D721Med (cell line): ENCODE measurements at regions not wholly inside any gene's neighbourhood (a gene's known extent, or its start where the extent isn't known, plus 50 kb on each side); places are given as distances from the start of the nearest gene placed in this dataset.

Experiments used
- DNase-seq: peaks from one replicate; pipeline ENCODE4 v3.0.0; 2011; ENCODE audit warnings: low spot score; ENCODE audit not compliant: insufficient read length
- FAIRE-seq: peaks from 2 replicates; lab custom pipeline; 2011; peaks lifted over from hg19 to GRCh38; lab: Jason Lieb, UNC
- TF ChIP-seq, protein P1 (sequence below): IDR thresholded peaks from 2 replicates; pipeline ENCODE4 v1.5.1; 2012; ENCODE audit warnings: mild to moderate bottlenecking, control low read depth; ENCODE audit not compliant: insufficient read depth; ENCODE audit errors: missing control alignments

DNA sequence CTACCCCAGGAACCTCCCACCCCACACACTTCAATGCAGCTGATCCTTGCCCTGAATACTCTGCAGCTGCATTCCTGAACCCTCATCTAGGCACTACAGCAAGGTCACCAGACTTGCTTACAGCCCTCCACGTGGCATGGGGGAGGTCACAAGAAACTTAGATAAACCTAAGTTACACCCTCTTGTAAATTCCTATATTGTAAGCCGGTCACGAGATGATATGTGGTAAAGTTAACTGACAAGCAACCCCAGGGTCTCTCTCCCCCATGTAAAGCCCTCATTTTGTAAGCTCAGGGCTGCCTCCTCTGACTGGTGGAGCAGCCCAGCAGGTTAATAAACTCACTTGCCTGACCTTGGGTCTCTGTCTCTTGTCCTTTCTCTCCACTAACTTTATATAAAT is 570.7 kb downstream of the PCDH7 start:
- DNase-seq (no peak), FAIRE-seq (no peak)
- TF ChIP-seq, protein P1, sequence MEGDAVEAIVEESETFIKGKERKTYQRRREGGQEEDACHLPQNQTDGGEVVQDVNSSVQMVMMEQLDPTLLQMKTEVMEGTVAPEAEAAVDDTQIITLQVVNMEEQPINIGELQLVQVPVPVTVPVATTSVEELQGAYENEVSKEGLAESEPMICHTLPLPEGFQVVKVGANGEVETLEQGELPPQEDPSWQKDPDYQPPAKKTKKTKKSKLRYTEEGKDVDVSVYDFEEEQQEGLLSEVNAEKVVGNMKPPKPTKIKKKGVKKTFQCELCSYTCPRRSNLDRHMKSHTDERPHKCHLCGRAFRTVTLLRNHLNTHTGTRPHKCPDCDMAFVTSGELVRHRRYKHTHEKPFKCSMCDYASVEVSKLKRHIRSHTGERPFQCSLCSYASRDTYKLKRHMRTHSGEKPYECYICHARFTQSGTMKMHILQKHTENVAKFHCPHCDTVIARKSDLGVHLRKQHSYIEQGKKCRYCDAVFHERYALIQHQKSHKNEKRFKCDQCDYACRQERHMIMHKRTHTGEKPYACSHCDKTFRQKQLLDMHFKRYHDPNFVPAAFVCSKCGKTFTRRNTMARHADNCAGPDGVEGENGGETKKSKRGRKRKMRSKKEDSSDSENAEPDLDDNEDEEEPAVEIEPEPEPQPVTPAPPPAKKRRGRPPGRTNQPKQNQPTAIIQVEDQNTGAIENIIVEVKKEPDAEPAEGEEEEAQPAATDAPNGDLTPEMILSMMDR = no peak

DNA sequence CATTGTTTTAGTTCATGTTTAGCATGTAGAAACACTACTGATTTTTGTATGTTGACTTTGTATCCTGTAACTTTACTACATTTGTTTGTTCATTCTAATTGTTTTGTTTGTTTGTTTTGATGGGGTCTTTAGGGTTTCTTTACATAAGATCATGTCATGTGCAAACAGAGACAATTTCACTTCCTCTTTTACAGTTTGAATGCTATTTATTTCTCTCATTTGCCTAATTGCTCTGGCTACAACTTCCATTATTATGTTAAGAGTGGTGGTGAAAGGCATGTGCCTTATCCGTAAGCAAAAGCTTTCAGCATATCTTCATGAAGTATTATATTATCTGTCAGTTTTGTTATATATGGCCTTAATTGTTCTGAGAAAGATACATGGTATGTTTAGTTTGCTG is 571.1 kb downstream of the PCDH7 start:
- DNase-seq = no peak
- TF ChIP-seq, protein P1 = no peak
- FAIRE-seq = no peak

DNA sequence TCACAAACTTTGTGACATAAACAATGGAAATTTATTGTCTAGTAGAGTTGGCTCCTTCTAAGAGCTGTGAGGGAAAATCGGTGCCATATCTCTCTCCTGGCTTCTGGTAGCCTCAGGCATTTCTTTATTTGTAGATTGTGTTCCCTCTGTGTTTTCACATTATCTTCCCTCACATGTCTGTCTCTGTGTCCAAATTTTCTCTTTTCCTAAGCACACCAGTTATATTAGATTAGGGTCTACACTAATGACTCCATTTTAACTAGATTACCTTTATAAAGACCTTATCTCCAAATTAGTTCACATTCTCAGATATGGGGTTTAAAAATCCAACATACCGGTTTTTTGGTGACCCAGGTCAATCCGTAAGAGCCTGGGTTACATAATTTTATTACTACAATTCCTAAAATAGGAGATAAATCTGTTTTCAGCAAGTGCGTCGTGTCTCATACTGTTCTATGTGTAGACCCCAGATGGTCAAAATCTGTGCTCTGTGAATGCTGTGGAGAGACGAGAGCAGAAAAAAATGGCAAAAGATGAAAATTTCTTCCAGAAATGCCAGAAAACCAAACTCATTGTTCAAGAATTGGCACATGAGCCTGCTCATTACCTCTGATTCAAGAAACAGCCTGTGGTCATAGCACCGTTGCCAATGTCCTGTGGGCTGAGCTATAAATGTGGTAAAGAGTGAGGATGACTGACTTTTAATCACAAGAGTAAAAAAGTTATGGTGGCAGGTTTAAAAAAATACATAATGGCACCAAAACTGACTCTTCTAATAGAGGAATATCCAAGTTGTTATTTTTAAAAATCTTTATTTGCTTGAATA is 574.7 kb downstream of the PCDH7 start:
- FAIRE-seq (no peak), DNase-seq (no peak)
- TF ChIP-seq, protein P1 = no peak

DNA sequence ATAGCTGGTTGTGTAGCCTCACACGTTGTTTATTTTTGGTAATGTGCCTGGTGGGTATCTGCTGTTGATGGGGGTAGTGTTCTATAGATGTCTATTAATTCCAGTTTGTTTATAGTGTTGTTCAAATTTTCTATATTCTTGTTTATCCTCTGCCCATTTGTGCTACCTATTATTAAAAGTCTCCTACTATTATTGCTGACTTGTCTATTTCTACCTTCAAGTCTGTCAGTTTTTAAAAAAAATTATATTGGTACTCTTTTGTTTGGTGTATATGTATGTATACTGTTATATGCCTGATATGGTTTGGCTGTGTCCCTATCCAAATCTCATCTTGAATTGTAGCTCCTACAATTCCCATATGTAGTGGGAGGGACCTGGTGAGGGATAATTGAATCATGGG is 578.6 kb downstream of the PCDH7 start:
- TF ChIP-seq, protein P1 = no peak
- no peak for FAIRE-seq
- no peak for DNase-seq

DNA sequence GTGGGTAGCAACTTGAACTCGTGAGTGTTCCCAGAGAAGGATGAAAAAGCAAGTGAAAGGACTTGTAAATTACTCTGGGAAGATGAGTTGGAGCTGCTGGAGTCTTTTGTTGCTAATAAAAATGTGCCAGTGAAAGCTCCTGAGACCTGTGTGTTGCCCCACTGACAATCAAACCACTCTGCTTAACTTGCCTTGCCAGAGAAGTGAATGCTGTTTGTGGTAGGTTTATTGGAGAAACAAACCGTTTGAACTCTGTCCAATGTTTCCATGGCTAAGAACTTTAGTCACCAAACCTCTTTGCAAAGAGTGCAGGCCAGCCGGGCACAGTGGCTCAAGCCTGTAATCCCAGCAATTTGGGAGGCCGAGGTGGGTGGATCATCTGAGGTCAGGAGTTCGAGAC is 586.9 kb downstream of the PCDH7 start:
- TF ChIP-seq, protein P1 = no peak
- FAIRE-seq (no peak), DNase-seq (no peak)

DNA sequence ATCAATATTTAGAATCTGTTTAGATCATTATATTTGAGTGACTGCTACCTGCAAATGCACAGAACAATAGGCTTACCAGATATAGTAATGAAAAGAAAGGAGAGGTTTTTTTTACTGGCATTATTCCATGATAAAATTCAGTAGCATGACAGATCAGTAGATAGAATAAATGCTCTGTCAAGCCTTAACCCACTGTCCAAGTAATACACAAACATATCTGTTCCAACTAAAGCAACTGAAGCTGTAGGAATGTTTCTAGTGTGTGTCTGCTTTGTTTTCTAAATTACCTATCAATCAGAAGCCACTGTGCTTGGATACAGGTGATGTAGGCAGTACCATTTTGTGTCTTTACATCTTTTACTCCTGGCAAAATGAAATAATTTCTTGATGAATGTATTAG is 604.6 kb downstream of the PCDH7 start:
- no peak for FAIRE-seq
- DNase-seq = no peak
- TF ChIP-seq, protein P1 = no peak

DNA sequence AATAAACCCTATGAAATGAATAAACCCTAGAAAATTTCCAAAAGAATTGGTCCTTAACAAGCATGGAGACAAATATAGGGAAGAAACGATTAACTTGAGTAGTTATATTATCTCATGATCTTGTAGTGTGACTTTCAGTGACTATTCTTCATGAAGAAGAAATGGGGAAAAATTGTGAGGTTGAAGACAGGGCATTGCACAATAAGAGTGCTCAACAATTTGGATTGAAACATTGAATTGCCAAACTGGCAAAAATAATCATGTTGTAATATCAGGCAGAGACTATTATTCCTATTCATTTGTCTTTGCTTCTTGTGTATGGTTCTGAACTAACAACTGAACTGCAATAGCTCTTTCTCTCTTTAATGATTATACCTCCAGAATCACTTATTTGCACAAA is 605.1 kb downstream of the PCDH7 start:
- FAIRE-seq (no peak), DNase-seq (no peak)
- TF ChIP-seq, protein P1 = no peak
